ENCODE measurements at regions not wholly inside any gene's neighbourhood (a gene's known extent, or its start where the extent isn't known, plus 50 kb on each side); places are given as distances from the start of the nearest gene placed in this dataset.
"Not testable (repeated sequence)": the region's sequence is repeated elsewhere in the genome, so short reads cannot be mapped to it uniquely, and the experiment has no call there.

GRCh38 chr16:29326164-29327125, 80.1 kb downstream of the NPIPB11 start:
- not testable (repeated sequence) for TF ChIP-seq CTCF, EP300 (IDR thresholded peaks at IDR 0.05)
